GM19324 (cell line): ENCODE measurements at regions not wholly inside any gene's neighbourhood (a gene's known extent, or its start where the extent isn't known, plus 50 kb on each side); places are given as distances from the start of the nearest gene placed in this dataset.

Experiments
- ATAC-seq: cut with Tn5 transposase; IDR thresholded peaks from one replicate; pipeline ENCODE4 v1.9.1; 2021; ENCODE audit warnings: mild to moderate bottlenecking, moderate library complexity; ENCODE audit not compliant: unreplicated experiment, low FRiP score

GRCh38 chr10:116792817-116793216 lies 50.5 kb upstream of the HSPA12A start:
- no peak for ATAC-seq

- ATAC-seq, result no peak
Measured at GRCh38 chr10:116796469-116796868, 52.8 kb upstream of the ENO4 start.

GRCh38 chr10:116796910-116797513 lies 52.3 kb upstream of the ENO4 start:
- peak; percentile 77 for ATAC-seq

- no peak for ATAC-seq
Measured at GRCh38 chr10:116798859-116799258, 50.4 kb upstream of the ENO4 start.
